ENCODE measurements at regions not wholly inside any gene's neighbourhood (a gene's known extent, or its start where the extent isn't known, plus 50 kb on each side); places are given as distances from the start of the nearest gene placed in this dataset.

GRCh38 chr7:111650456-111650999, 88.2 kb upstream of the IMMP2L start:
- Histone ChIP-seq H2AFZ (ENCODE audit: low read length) (no peak overlapping the region), H4K91ac (replicated peaks; ENCODE audit: insufficient read length, low read length) (no peak overlapping the region), H3K4me2 (ENCODE audit: insufficient read depth in 1 of 2, low read depth in 2 of 2, low read length in 2 of 2) (no peak overlapping the region), H2BK5ac (ENCODE audit: low read depth, low read length) (no peak overlapping the region), H3K56ac (replicated peaks; ENCODE audit: insufficient read length, low read depth, low read length) (no peak overlapping the region), H4K8ac (ENCODE audit: extremely low read depth, insufficient read depth, low read length) (no peak overlapping the region), H3K9ac (replicated peaks in 1 of 4; ENCODE audit: extremely low read depth in 1 of 4, low read depth in 3 of 4, low read length in 3 of 4) (no peak overlapping the region), H2BK15ac (ENCODE audit: low read length) (no peak overlapping the region), H3K14ac (ENCODE audit: insufficient read length) (no peak overlapping the region), H2AK5ac (ENCODE audit: low read depth, low read length) (no peak overlapping the region), H3K4ac (replicated peaks; ENCODE audit: insufficient read length, low read depth, low read length) (no peak overlapping the region), H2BK20ac (ENCODE audit: low read length) (no peak overlapping the region), H3K27me3 (replicated peaks in 1 of 4; ENCODE audit: control insufficient read depth in 3 of 4, extremely low read depth in 1 of 4, insufficient read depth in 3 of 4, low read length in 3 of 4) (no peaks in the 10 kb centered on the region), H3K4me3 (ENCODE audit: extremely low read depth in 1 of 4, insufficient read depth in 2 of 4, low read depth in 3 of 4, low read length in 4 of 4) (no peak overlapping the region), H3K23ac (ENCODE audit: insufficient read length) (no peak overlapping the region), H3K23me2 (ENCODE audit: low read depth, low read length) (no peaks in the 10 kb centered on the region; the same call in 1 of the 2 replicates), H4K5ac (ENCODE audit: insufficient read length, low read depth, low read length) (no peak overlapping the region), H3K4me1 (replicated peaks in 1 of 4; ENCODE audit: control insufficient read depth in 3 of 4, insufficient read depth in 4 of 4, low read length in 3 of 4) (no peaks in the 10 kb centered on the region), H3K79me1 (ENCODE audit: low read depth, low read length) (no peaks in the 10 kb centered on the region), H3K27ac (ENCODE audit: low read depth, low read length) (no peak overlapping the region), H3K36me3 (ENCODE audit: control insufficient read depth in 2 of 4, insufficient read depth in 4 of 4, low read length in 3 of 4) (no peaks in the 10 kb centered on the region), H2BK12ac (ENCODE audit: low read depth, low read length) (no peak overlapping the region), H4K20me1 (replicated peaks in 1 of 2; ENCODE audit: control insufficient read depth in 1 of 2, insufficient read depth in 2 of 2, low read length in 2 of 2) (no peaks in the 10 kb centered on the region), H2BK120ac (replicated peaks; ENCODE audit: low read depth, low read length) (no peak overlapping the region), H3K18ac (ENCODE audit: extremely low read depth, low read length) (no peak overlapping the region), H3K79me2 (ENCODE audit: control insufficient read depth in 1 of 2, insufficient read depth in 2 of 2, low read length in 2 of 2) (no peaks in the 10 kb centered on the region), H3K9me3 (ENCODE audit: insufficient read depth in 2 of 2, low read depth in 1 of 2, low read length in 1 of 2) (peaks cover 2 to 3% of the 10 kb centered on the region in 2 experiments; a peak in 2 of 4 replicates)
- ChIA-PET CTCF (ENCODE audit: partially characterized antibody) (no interaction called here), POLR2A (ENCODE audit: partially characterized antibody) (no interaction called here)
- FAIRE-seq = no peak
- DNase-seq (ENCODE audit: low read depth in 1 of 2, low spot score in 2 of 2) = no peak
- TF ChIP-seq CTCF (IDR thresholded peaks at IDR 0.05; ENCODE audit: control extremely low read depth in 1 of 3, insufficient read depth in 1 of 3, low read depth in 1 of 3, low read length in 3 of 3) = no peak
- WGBS, 2 experiments (ENCODE audit: extremely low coverage in 1 of 2, insufficient coverage in 1 of 2, insufficient read length in 1 of 2, insufficient replicate concordance in 2 of 2, low coverage in 1 of 2, low lambda C conversion rate in 2 of 2, missing lambda C conversion rate in 1 of 2) = 93% methylated on average over 5 of the region's 5 CpGs; no CpG with 5 or more reads in 1 of the 2 experiments

All from H1 (cell line).